ENCODE measurements at regions not wholly inside any gene's neighbourhood (a gene's known extent, or its start where the extent isn't known, plus 50 kb on each side); places are given as distances from the start of the nearest gene placed in this dataset.

GRCh38 chr21:29416268-29416667 is 117.5 kb downstream of the BACH1 start:
- no peak for TF ChIP-seq CTCF (IDR thresholded peaks at IDR 0.05)
- TF ChIP-seq POLR2A (IDR thresholded peaks at IDR 0.05), result no peak

Measured in esophagus squamous epithelium (tissue), 4 donors.